HEK293T (cell line): ENCODE measurements at regions not wholly inside any gene's neighbourhood (a gene's known extent, or its start where the extent isn't known, plus 50 kb on each side); places are given as distances from the start of the nearest gene placed in this dataset.
"Not testable (repeated sequence)": the region's sequence is repeated elsewhere in the genome, so short reads cannot be mapped to it uniquely, and the experiment has no call there.

Experiments
- BHLHE40 ChIP-seq: fragments of 450-650 bp; IDR thresholded peaks from 2 replicates; pipeline ENCODE4 v1.6.1; 2016; ENCODE audit warnings: mild to moderate bottlenecking, moderate library complexity, borderline replicate concordance
- FOXA1 ChIP-seq: fragments of 450-650 bp; IDR thresholded peaks from 2 replicates; pipeline ENCODE4 v1.6.1; 2016; ENCODE audit warnings: mild to moderate bottlenecking
- FOXK2 ChIP-seq: fragments of 450-650 bp; IDR thresholded peaks from 2 replicates; pipeline ENCODE4 v1.6.1; 2016; ENCODE audit warnings: mild to moderate bottlenecking
- FOXM1 ChIP-seq: fragments of 450-650 bp; IDR thresholded peaks from 2 replicates; pipeline ENCODE4 v1.6.1; 2017; ENCODE audit warnings: mild to moderate bottlenecking, borderline replicate concordance
- HDGF ChIP-seq: fragments of 450-650 bp; IDR thresholded peaks from 2 replicates; pipeline ENCODE4 v1.6.1; 2017; ENCODE audit warnings: antibody characterized with exemption, borderline replicate concordance
- L3MBTL2 ChIP-seq: fragments of 450-650 bp; conservative IDR thresholded peaks from 2 replicates; pipeline ENCODE4 v1.6.1; 2016; ENCODE audit warnings: mild to moderate bottlenecking
- NFRKB ChIP-seq: fragments of 450-650 bp; IDR thresholded peaks from 2 replicates; pipeline ENCODE4 v1.6.1; 2016; ENCODE audit warnings: mild to moderate bottlenecking, moderate library complexity
- TARDBP ChIP-seq: fragments of 450-650 bp; IDR thresholded peaks from 2 replicates; pipeline ENCODE4 v1.6.1; 2016

DNA sequence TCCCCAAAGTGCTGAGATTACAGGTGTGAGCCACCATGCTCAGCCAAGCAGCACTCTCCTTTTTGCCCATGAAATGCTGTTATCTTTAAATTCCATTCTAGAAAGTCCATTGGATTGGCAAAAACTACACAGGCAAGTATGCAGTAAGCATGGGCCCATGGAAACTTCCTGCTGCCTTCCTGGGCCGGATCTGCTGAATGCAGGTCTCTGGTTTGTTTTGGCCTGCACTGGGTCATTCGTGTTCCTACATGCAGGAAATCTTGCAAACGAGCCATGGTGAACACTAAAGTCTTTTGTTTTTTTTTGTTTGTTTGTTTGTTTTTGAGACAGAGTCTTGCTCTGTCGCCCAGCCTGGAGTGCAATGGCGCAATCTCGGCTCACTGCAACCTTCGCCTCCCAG is 76.8 kb upstream of the SPDYE9 start:
- TF ChIP-seq HDGF, FOXA1, TARDBP, FOXK2, BHLHE40, NFRKB, L3MBTL2, FOXM1: not testable (repeated sequence)
